Endometrium (tissue), 2 donors: ENCODE measurements at regions not wholly inside any gene's neighbourhood (a gene's known extent, or its start where the extent isn't known, plus 50 kb on each side); places are given as distances from the start of the nearest gene placed in this dataset.
A peak's percentile ranks its signal among the peaks of the same experiment; 100 is the strongest.

Experiments
- FAIRE-seq: peaks from 2 replicates; lab custom pipeline; 2012; peaks lifted over from hg19 to GRCh38; lab: Jason Lieb, UNC
- donor health status: control.
- donor health status: control.

DNA sequence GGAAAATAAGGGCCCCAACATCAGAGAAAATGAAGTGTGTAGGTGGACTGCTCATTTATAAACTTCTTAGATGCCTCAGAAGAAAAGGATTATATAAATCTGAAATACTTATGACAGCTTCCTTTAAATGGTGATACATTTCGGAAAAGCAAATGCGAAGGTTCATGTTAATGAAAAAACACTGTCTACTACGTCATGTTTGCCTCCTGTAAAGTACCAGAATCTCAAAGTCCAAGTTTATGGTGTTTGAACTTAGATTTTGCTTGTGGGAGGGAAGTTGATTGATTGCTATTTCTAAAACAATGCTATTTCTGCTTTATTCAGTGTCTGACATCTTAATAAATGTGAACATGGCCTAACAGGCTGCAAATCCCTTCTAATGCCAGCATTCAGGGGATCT lies 514.6 kb downstream of the ZNF608 start:
- no peak for FAIRE-seq

DNA sequence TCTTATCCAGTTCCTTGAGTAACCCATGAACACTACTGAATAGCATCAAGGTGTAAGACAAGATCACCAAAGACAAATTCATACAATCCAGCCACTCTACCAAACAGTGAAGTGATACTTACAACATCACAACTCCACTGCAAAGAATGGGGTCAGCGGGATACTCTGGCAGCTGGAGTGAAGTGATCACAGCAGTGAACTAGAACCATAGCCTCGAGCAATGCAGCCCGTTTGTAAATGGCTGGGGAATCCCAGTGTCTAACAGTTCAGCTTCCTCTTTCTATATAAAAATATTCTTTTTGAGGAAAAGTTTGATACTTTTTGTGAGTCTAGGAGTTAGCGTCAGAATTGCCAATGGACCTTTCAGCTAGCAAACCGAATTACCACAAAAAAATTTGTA lies 515.2 kb downstream of the ZNF608 start:
- no peak for FAIRE-seq

DNA sequence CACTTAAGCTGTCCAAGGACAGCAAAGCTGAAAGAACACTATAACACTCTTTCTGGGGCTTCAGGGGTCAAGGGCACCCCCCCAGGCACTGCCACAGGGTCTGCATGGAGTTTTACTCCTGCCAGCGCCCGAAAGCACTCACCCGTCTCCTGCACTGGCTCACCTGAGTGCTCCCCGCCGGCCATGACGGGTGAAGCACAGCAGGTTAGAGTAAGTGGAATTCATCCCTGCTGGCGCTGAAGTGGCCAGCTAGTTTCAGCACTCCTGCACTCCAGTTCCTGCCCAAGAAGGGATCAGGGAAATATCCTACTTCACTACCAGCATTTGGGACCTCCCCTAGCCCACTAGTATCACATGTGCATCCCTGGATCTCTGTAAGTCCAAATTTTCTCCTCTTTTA lies 516.0 kb downstream of the ZNF608 start:
- FAIRE-seq, result no peak

DNA sequence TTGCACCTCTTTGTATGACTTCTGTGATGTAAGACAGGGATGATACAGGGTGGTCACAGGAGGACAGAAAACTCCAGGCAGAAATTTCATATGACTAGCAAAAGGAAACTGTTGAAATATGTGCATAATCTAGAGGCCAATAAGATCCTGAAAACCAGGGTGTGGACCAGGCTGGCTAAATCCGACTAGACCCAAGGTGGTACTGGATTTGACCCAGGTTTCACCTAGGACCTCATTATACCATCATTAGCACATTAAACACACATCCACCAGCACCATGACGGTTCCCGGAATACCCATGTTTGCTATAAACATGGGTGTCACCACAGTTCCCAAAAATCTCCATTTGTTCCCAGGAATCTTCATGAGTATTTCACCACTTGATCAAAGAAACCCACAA lies 517.1 kb downstream of the ZNF608 start:
- no peak for FAIRE-seq

DNA sequence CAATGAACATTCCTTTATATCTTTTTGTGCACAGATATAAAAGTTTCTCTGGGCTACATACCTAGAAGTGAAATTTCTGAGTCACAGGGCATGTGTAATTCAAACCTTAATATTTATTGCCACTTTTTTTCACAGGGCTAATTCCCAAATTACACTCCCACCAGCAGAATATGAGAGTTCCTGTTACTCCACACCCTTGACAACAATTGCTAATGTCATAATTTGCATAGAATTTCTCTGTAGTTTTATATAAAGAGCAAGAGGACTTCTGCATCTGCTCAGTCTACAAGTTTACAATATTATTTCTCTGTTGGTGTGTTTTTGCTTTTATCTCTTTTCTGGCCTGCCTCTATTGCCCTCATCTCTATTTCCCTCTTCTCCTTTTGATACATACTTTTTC lies 518.5 kb downstream of the ZNF608 start:
- no peak for FAIRE-seq

DNA sequence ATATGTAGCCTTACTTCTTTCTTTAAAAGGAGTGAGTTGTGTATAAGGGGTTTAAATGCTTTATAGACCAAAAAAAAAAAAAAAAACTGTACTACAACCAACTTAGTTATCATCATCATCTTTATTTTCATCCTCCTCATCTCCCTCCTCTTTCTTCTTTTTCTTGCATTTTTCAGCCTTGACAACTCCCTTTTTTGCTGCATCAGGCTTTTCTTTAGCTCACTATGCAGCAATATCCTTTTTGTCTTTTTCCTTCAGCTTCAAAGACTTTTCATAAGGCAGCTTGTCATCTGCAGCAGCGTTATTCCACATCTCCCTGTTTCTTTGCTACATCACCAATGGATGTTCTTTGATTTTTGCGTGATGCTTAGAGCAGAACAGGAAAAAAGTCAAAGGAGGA lies 526.0 kb downstream of the ZNF608 start:
- no peak for FAIRE-seq

DNA sequence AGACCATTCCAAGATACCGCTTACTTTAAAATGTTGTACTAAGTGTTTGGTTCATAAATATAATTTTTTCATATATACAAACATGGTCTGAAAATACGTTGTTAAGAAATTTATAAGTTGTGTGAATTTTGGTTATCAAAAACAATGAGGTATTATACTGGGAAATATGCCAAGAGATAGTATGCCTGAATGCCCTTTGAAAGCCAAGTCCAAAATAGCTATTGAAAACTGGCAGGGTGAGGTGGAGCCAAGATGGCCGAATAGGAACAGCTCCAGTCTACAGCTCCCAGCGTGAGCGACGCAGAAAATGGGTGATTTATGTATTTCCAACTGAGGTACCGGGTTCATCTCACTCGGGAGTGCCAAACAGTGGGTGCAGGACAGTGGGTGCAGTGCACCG lies 533.5 kb downstream of the ZNF608 start:
- no peak for FAIRE-seq

DNA sequence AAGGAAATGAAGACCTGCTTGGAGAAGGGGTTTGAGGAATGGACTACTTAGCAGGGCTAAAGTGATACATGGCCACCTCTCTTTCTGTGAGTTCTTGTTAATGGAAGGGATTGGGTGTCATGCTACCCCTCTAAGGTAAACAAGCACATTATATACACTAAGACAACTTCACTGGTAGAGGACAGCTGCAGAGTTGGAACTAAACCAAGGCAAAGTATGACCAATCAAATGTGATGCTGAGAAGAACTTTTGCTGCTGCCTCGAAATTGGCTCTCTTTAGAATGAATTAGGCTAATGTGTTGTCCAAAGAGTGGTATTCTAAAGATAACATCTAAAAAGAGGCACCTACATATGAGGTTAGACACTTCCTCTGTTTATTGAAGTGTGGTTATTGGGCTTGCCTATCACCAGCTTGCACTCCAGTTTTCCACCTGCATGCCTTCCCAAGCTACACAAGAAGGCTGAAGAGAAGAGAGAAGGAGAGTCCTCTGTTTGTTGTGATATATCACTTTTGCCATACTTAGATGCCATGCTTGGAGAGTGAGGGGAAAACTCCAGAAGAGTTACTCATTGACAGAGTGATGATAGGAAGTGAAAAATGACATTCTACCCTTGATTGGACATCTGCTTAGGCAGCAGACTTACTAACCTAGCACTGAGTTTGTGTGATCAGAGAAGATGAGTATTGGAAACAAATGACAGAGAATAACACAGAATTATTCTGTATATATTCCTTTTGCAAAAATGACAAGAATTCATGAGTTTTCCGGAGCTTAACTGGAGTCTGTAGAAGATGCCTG lies 536.1 kb downstream of the ZNF608 start:
- no peak for FAIRE-seq

DNA sequence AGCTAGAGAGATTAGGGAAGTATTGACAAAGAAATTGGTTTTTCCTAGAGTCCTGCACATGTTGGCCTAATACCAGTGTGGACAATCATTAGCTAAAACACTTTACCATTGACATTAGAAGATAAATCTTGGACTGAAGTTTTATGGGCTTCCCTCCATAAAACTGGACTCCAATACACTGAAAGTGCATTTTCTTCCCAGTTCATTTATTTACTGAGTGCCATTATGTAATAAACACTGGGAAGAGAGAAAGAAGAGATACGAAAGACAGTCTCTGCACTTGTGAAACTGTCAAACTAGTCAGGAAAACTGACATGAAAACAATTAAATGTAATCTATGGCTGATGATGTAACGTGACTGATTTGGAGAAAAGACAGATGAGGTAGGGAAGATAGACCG lies 539.3 kb downstream of the ZNF608 start:
- no peak for FAIRE-seq

DNA sequence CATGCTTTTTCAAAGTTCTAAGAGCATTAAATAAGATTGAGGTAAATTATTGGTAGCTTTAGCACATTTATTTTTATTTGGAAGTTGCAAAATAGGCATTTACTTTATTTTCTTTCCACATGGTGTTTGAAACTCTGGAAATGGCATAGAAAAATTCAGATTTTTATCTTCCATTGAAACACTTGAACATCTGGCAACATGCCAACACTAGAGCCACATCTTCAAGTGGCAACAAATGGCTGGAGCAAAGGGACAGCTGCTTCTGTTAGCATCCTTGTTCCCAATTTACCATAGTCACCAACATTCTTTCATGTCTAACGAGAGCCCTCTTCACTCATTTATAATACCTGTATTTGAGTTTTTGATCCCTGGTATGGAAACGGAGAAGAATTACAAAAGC lies 539.9 kb downstream of the ZNF608 start:
- no peak for FAIRE-seq

DNA sequence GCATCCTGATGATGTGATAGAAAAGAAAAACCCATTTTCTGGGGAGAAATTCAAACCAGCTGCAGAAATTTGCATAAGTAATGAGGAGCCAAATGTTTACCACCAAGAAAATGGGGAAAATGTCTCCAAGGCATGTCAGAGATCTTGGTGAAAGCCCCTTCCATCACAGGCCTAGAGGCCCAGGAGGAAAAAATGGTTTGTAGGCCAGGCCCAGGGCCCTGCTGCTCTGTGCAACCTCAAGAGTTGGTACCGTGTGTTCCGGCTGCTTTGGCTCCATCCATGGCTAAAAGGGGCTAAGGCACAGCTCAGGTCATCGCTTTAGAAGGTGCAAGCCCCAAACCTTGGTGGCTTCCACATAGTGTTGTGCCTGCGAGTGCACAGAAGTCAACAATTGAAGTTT lies 543.1 kb downstream of the ZNF608 start:
- no peak for FAIRE-seq

DNA sequence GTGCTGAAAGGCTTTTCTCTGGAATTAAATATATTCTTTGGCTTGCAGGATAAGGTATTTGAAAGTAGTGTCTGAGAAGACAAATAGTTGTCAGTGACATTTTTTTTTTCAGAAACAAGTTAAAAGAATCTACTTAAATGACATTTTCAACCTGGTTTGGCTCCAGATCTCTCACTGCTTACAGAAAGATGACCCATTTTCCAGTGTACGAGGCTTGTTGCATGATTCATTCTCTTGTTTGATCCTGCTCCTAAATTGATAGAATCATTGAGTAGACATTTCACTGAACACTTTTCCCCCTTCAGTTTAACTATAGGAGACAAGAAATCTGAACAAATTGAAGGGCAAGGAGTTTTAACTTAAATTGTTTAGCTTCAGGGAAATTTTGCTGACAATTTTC lies 546.1 kb downstream of the ZNF608 start:
- no peak for FAIRE-seq

DNA sequence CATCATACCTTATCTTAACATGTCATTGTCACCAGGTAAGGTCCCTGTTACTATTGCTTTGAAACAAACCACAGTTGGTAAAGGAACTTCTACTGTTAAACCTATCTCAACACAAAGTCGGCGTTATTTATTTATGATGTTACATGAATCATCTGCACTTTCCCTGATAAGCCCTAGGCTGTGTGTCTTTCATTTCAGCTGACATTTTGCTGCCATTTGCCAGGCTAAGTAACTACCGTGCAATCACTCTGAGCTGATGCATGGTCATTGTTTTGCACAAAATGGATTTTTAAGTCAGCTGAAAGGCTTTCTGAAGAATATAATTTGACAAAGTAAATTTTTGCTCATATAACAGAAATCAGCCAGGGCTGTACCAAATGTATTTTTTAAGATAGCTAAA lies 546.5 kb downstream of the ZNF608 start:
- FAIRE-seq, result no peak

DNA sequence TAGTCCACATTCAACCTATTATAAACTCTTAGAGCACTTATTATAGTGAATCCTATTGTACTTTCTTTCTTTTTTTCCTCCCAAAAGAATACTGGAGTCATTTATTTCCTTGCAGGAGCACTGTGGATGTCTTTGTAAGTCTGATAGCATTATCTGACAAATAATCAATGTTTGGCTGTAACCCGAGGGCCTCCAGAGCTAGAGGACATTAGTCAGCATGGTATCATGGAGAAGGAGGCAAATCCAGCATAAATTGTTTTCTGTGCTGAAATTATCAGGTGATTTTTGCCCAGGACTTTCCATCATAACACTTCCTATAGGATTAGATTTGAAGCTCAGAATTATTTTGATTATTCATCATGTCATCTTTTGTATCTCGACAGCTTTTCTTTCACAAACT lies 551.0 kb downstream of the ZNF608 start:
- FAIRE-seq, result no peak

DNA sequence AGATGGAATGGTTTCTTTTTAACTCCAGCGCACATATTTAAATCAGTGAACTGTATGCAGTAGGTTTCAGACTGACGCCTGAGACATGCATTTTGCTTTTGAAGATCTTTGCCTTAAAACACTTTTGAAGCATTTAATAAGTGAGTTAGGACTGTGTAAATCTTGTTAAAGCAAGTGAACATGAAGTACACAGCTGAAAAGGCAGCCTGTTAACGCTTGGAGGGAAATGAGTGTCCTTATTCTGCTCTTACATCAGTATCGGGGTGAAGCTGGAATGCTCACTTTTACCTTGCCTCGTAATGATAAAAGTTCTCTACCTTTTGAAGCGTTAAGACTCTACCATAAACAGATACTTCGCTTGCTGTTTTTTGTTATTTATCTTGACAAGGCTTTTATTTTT lies 552.2 kb downstream of the ZNF608 start:
- FAIRE-seq, result no peak

DNA sequence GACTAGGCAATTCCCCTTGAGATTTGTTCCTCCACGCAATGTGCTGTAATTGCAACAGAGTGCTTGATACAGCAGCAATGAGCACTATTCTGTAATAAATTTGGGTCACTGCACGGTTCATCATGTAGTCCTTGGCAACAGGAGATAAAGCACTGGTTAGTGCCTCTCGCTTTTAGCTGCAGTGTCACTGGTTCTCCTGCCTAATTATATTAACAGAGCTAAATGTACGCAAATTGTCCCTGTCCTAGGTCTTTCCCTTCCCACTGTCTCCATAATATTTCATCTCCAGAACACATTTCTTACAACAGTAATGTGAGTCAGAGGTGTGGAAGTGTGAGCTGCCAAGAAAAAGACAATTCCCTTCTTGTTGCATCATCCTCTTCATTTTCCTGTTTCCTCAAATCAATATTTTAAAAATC lies 553.1 kb downstream of the ZNF608 start:
- FAIRE-seq, result no peak

DNA sequence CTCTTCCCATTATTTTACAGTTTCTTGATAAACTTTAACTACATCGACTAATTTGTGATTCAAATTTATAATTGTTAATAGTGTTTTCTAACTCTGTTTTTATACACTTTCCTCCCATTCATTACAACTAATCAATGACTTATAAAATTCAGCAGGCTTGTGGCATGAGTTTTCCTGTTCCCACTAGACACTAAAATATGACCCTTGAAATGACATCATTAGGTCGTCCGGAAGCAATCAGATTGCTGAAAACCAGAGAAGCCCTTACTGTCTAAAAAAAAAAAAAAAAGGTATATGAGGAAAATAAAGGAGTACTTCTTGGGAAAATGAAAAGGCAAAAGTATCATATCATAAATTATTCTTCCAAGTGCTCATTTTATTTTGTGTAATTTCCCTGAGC lies 553.7 kb downstream of the ZNF608 start:
- FAIRE-seq, result no peak

DNA sequence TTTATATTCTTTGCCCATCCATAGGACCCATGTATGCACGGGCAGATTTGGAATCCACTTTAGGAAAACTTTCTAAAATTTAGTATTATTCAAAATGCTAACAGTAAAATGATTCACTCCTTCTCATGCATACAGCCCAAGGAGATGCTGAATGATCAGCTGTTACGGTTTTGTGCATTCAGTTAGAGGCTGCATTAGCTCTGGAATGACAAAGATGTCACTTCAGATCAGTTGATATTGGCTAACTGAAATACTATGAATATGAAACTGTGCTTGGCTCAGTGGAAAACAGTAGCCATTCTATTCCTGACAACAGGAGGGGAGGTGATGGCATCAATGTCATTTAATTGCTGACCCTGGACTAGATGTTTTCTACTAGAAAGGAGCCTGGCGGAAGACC lies 560.7 kb downstream of the ZNF608 start:
- FAIRE-seq, result no peak

DNA sequence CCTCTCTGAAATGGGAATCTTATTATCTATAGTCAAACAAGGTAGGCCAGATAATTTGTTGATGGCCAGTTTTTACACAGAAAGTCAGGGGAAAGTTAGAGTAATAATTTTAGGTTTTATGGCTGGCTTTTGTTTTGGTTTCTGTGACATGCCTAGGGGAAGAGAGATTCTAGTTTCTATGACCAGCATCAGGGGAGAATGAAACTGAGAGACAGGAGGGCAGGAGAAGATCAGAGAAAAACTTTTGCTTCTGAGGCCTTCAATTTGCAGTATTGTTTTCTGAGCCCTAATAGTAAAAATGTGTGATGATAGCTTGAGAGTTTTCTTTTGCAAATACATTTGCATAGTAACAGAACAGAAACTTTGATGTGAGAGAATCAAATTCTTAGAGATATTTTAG lies 564.3 kb downstream of the ZNF608 start:
- no peak for FAIRE-seq

DNA sequence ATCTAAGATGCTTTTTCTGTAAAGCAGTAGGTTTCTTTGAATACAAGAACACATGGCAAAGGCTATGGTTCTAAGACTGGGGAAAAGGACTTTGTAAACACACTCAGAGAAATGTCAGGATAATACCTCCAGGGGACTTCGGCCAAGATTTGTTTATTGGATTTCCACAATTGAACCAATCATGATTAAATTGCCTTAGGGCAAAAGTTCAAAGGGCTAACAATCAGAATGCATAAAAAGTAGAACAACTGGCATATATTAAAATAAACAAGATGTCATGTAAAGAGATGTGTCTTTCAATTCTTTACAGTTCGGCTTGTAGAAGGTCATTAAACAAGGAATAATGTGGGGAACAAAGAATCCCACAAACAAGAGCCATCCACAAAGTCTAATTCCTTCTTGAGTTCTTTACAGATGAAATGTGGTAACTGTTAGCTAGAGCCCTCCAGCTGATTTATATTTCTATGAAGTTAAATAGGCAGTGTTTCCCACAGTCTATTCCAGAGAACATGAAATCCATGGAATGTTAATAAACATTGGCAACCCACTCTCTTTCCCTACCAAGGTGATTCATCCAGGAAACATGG lies 565.5 kb downstream of the ZNF608 start:
- FAIRE-seq, result peak; percentile 58

DNA sequence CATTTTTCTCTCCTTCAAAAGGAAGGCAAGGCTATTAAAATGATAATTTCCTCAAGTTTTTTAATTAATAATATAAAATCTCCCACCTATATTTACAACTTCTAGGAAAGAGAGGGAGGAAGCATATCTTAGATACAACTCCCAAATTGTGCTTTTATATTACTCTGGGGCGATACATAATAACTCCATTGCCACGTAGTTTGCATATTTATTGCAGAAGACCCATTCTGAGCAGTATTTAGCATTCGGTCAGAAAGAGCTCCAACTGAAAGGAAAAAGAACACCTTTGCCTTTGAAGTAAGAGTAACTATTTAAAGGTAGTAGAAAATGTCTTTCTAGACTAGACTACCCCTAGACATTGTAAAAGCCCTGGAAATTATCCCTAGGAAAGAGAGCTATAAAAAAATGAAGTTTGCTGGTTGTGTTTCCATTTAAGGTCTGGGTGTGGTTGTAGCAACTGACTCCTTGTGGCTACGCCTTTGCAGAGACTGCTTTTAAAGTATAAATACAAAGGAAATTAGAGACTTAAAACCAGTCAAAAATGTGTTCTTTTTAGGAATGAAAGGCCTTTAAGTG lies 566.1 kb downstream of the ZNF608 start:
- FAIRE-seq, result peak; percentile 29

DNA sequence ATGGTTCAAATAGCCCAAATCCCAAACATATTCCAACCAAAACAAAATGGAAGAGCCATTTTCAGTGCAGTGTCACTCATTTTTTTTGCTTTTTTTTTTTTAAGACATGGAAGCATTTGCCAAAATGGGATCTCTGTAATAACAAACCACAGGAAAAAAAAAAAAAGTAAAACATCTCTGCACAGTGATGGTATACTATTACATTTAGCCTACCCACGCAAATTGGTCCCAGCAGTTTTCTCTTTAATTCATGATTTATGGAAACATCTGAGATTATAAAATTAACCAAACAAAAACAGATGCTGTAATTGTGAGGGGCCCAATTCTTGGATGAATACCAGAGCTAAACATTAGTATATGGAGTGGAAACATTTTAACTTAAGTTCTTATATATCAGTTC lies 566.6 kb downstream of the ZNF608 start:
- no peak for FAIRE-seq

DNA sequence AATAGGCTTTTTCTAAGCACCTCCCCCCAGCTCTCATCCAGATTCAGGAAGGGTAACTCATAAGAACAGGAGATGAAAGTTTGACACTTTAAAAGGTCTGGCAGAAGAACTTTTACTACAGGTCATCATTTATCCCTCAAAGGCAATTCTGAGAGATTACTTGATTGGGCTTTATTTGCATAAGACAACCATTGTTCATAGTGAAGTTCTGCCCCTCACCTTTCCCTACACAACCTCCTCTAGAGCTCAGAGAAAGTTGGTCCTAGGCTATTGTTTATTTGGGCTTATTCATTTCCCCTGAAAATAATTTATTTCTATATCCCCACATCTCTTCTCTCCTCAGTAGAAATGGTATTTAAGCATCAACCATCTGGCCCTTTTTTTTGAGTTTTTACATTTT lies 568.4 kb downstream of the ZNF608 start:
- FAIRE-seq, result no peak

DNA sequence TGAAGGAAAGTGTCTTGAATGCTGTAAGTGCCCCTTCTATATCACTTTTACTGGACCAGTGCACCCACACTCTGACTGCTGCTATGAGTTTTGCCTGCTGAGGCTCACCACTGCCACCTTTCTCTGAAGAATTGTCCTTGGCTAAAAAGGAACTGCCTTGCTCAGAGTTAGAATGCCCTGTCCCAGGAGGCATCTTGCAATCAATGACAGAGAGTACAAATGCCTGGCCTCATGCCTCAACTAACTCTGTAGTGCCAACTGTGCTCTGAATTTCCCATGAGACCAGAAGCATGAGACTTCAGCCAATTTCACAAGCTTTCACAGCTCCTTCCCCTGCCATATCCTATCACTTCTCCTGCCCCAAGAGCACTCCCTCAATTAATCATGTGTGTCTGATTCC lies 569.7 kb downstream of the ZNF608 start:
- no peak for FAIRE-seq
